Parathyroid adenoma (tissue), 2 donors: ENCODE measurements at regions not wholly inside any gene's neighbourhood (a gene's known extent, or its start where the extent isn't known, plus 50 kb on each side); places are given as distances from the start of the nearest gene placed in this dataset.
"Not testable (repeated sequence)": the region's sequence is repeated elsewhere in the genome, so short reads cannot be mapped to it uniquely, and the experiment has no call there.

Experiments
- H2AFZ ChIP-seq: fragments of 300-600 bp; sonication (generic); one replicate; pipeline ENCODE4 v1.7.0; 2017; ENCODE audit warnings: antibody characterized with exemption, mild to moderate bottlenecking
- H3K27ac ChIP-seq: fragments of 300-600 bp; sonication (generic); one replicate; pipeline ENCODE4 v1.7.0; 2017
- H3K27me3 ChIP-seq: fragments of 300-600 bp; sonication (generic); one replicate; pipeline ENCODE4 v1.7.0; 2017; ENCODE audit warnings: low read length; ENCODE audit not compliant: control insufficient read depth, insufficient read depth
- H3K36me3 ChIP-seq: fragments of 300-600 bp; sonication (generic); one replicate; pipeline ENCODE4 v1.7.0; 2017; ENCODE audit warnings: low read length; ENCODE audit not compliant: control insufficient read depth, insufficient read depth
- H3K4me1 ChIP-seq: fragments of 300-600 bp; sonication (generic); one replicate; pipeline ENCODE4 v1.7.0; 2017; ENCODE audit warnings: control low read depth
- H3K4me2 ChIP-seq: fragments of 300-600 bp; sonication (generic); one replicate; pipeline ENCODE4 v1.7.0; 2017; ENCODE audit warnings: low read length
- H3K4me3 ChIP-seq: fragments of 300-600 bp; sonication (generic); one replicate; pipeline ENCODE4 v1.7.0; 2017; ENCODE audit warnings: low read depth, low read length
- H3K79me2 ChIP-seq: fragments of 300-600 bp; sonication (generic); one replicate; pipeline ENCODE4 v1.7.0; 2017; ENCODE audit warnings: control low read depth
- H3K9ac ChIP-seq: fragments of 300-600 bp; sonication (generic); one replicate; pipeline ENCODE4 v1.7.0; 2017; ENCODE audit warnings: mild to moderate bottlenecking
- H3K9me3 ChIP-seq: fragments of 300-600 bp; sonication (generic); one replicate; pipeline ENCODE4 v1.7.0; 2017; ENCODE audit warnings: low read length; ENCODE audit not compliant: control insufficient read depth
- CTCF ChIP-seq: fragments of 300-600 bp; sonication (generic); IDR thresholded peaks from one replicate; pipeline ENCODE4 v1.7.0; 2017; ENCODE audit warnings: antibody characterized with exemption, mild to moderate bottlenecking
- donor health status: primary hyperparathyroidism.

GRCh38 chr12:84166812-84167211, 745.8 kb downstream of the SLC6A15 start:
- H3K4me3 ChIP-seq, result no peak overlapping the region
- no peak overlapping the region for H3K9ac ChIP-seq
- H3K4me2 ChIP-seq, result no peak overlapping the region
- TF ChIP-seq CTCF, result no peak
- H3K27me3 ChIP-seq, result no peaks in the 10 kb centered on the region
- H3K4me1 ChIP-seq, result no peaks in the 10 kb centered on the region
- H2AFZ ChIP-seq, result no peak overlapping the region
- H3K79me2 ChIP-seq, result no peaks in the 10 kb centered on the region
- no peak overlapping the region for H3K27ac ChIP-seq
- no peaks in the 10 kb centered on the region for H3K36me3 ChIP-seq
- H3K9me3 ChIP-seq, result no peaks in the 10 kb centered on the region

- Histone ChIP-seq H3K9me3 (no peaks in the 10 kb centered on the region), H3K4me3 (no peak overlapping the region), H3K27me3 (no peaks in the 10 kb centered on the region), H3K79me2 (no peaks in the 10 kb centered on the region), H3K9ac (no peak overlapping the region), H3K4me1 (no peaks in the 10 kb centered on the region), H3K36me3 (no peaks in the 10 kb centered on the region), H3K4me2 (no peak overlapping the region), H3K27ac (no peak overlapping the region), H2AFZ (no peak overlapping the region)
- TF ChIP-seq CTCF, result no peak
Measured at GRCh38 chr12:84165998-84166571, 746.5 kb downstream of the SLC6A15 start.

GRCh38 chr12:84161296-84161695, 751.3 kb downstream of the SLC6A15 start:
- H3K4me1 ChIP-seq, result no peaks in the 10 kb centered on the region
- no peaks in the 10 kb centered on the region for H3K36me3 ChIP-seq
- H3K9me3 ChIP-seq, result no peaks in the 10 kb centered on the region
- no peaks in the 10 kb centered on the region for H3K79me2 ChIP-seq
- H3K4me3 ChIP-seq, result no peak overlapping the region
- H3K27ac ChIP-seq, result no peak overlapping the region
- no peak overlapping the region for H2AFZ ChIP-seq
- no peak overlapping the region for H3K9ac ChIP-seq
- H3K27me3 ChIP-seq, result no peaks in the 10 kb centered on the region
- no peak overlapping the region for H3K4me2 ChIP-seq
- TF ChIP-seq CTCF, result no peak

GRCh38 chr12:84159260-84159659, 753.3 kb downstream of the SLC6A15 start:
- H3K36me3 ChIP-seq, result no peaks in the 10 kb centered on the region
- no peak overlapping the region for H3K9ac ChIP-seq
- H3K27me3 ChIP-seq, result no peaks in the 10 kb centered on the region
- no peaks in the 10 kb centered on the region for H3K79me2 ChIP-seq
- TF ChIP-seq CTCF, result no peak
- no peaks in the 10 kb centered on the region for H3K9me3 ChIP-seq
- H3K4me1 ChIP-seq, result no peaks in the 10 kb centered on the region
- no peak overlapping the region for H3K27ac ChIP-seq
- H3K4me3 ChIP-seq, result no peak overlapping the region
- no peak overlapping the region for H3K4me2 ChIP-seq
- no peak overlapping the region for H2AFZ ChIP-seq

- Histone ChIP-seq H3K27me3 (no peaks in the 10 kb centered on the region), H3K4me3 (no peak overlapping the region), H3K9me3 (no peaks in the 10 kb centered on the region), H3K4me2 (no peak overlapping the region), H2AFZ (no peak overlapping the region), H3K79me2 (no peaks in the 10 kb centered on the region), H3K4me1 (no peaks in the 10 kb centered on the region), H3K36me3 (no peaks in the 10 kb centered on the region), H3K27ac (no peak overlapping the region), H3K9ac (no peak overlapping the region)
- no peak for TF ChIP-seq CTCF
Measured at GRCh38 chr12:84157170-84157569, 755.4 kb downstream of the SLC6A15 start.

- H3K36me3 ChIP-seq, H3K4me1 ChIP-seq, H3K4me2 ChIP-seq, H3K27me3 ChIP-seq, H3K9ac ChIP-seq, H3K9me3 ChIP-seq, H3K27ac ChIP-seq, H3K79me2 ChIP-seq, H3K4me3 ChIP-seq, H2AFZ ChIP-seq: not testable (repeated sequence)
Measured at GRCh38 chr12:84154991-84155930, 757.3 kb downstream of the SLC6A15 start.
